Tibial nerve (tissue), 3 donors: ENCODE measurements at regions not wholly inside any gene's neighbourhood (a gene's known extent, or its start where the extent isn't known, plus 50 kb on each side); places are given as distances from the start of the nearest gene placed in this dataset.

Experiments used
- POLR2A ChIP-seq, 2 donors: fragments of 450-650 bp; IDR thresholded peaks; one replicate each; pipeline ENCODE4 v1.6.1; 2017; ENCODE audit warnings: antibody characterized with exemption in 2 of 2, mild to moderate bottlenecking in 2 of 2, moderate library complexity in 2 of 2
- TF ChIP-seq, protein P1 (sequence below), 5 experiments: fragments of 200-600 bp in 3 of 5; fragments of 450-650 bp in 2 of 5; sonication (generic) in 3 of 5; IDR thresholded peaks; one replicate each; pipeline ENCODE4 v1.5.1; 2016 to 2019; ENCODE audit warnings: antibody characterized with exemption in 5 of 5, mild to moderate bottlenecking in 3 of 5, moderate library complexity in 2 of 5

GRCh38 chr5:92543201-92543600 is 1037.8 kb downstream of the NR2F1-AS1 start:
- TF ChIP-seq, protein P1, sequence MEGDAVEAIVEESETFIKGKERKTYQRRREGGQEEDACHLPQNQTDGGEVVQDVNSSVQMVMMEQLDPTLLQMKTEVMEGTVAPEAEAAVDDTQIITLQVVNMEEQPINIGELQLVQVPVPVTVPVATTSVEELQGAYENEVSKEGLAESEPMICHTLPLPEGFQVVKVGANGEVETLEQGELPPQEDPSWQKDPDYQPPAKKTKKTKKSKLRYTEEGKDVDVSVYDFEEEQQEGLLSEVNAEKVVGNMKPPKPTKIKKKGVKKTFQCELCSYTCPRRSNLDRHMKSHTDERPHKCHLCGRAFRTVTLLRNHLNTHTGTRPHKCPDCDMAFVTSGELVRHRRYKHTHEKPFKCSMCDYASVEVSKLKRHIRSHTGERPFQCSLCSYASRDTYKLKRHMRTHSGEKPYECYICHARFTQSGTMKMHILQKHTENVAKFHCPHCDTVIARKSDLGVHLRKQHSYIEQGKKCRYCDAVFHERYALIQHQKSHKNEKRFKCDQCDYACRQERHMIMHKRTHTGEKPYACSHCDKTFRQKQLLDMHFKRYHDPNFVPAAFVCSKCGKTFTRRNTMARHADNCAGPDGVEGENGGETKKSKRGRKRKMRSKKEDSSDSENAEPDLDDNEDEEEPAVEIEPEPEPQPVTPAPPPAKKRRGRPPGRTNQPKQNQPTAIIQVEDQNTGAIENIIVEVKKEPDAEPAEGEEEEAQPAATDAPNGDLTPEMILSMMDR (IDR thresholded peaks at IDR 0.05): no peak
- no peak for TF ChIP-seq POLR2A (IDR thresholded peaks at IDR 0.05)
